Testis (tissue), 2 donors: ENCODE measurements at regions not wholly inside any gene's neighbourhood (a gene's known extent, or its start where the extent isn't known, plus 50 kb on each side); places are given as distances from the start of the nearest gene placed in this dataset.

ENCODE experiments used
- POLR2A ChIP-seq: fragments of 450-650 bp; IDR thresholded peaks from one replicate; pipeline ENCODE4 v1.6.1; 2017; ENCODE audit warnings: antibody characterized with exemption, mild to moderate bottlenecking, moderate library complexity
- TF ChIP-seq, protein P1 (sequence below), 3 experiments: fragments of 450-650 bp in 2 of 3; fragments of 200-600 bp in 1 of 3; sonication (generic) in 1 of 3; IDR thresholded peaks; one replicate each; pipeline ENCODE4 v1.5.1; 2016 to 2019; ENCODE audit warnings: antibody characterized with exemption in 3 of 3, mild to moderate bottlenecking in 2 of 3, moderate library complexity in 1 of 3

DNA sequence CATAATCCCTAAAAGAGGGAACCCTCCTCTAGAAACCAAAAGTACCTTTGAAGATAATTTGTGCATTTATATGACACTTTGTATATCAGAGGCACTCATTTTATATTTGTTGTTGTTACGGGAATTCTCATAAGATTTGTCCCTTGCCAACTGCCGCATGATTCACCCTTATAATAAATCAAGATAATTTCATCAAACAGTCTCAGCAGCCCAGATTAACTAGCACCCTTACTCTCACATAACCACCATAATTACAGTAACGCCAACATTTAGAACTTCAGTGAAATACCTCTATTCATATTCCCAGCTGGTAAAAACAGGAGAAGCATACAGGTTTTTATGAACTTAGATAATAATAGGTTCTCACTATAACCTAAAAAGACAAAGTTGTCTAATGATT, 271.9 kb downstream of the LRRC3B start:
- no peak for TF ChIP-seq POLR2A
- TF ChIP-seq, protein P1, sequence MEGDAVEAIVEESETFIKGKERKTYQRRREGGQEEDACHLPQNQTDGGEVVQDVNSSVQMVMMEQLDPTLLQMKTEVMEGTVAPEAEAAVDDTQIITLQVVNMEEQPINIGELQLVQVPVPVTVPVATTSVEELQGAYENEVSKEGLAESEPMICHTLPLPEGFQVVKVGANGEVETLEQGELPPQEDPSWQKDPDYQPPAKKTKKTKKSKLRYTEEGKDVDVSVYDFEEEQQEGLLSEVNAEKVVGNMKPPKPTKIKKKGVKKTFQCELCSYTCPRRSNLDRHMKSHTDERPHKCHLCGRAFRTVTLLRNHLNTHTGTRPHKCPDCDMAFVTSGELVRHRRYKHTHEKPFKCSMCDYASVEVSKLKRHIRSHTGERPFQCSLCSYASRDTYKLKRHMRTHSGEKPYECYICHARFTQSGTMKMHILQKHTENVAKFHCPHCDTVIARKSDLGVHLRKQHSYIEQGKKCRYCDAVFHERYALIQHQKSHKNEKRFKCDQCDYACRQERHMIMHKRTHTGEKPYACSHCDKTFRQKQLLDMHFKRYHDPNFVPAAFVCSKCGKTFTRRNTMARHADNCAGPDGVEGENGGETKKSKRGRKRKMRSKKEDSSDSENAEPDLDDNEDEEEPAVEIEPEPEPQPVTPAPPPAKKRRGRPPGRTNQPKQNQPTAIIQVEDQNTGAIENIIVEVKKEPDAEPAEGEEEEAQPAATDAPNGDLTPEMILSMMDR (IDR thresholded peaks at IDR 0.05) = no peak
